Calu3 (cell line): ENCODE measurements at regions not wholly inside any gene's neighbourhood (a gene's known extent, or its start where the extent isn't known, plus 50 kb on each side); places are given as distances from the start of the nearest gene placed in this dataset.

Source experiments
- BruUV-seq: library from RNA; stranded (reverse); fragments of 400-500 nt; replicated peaks from 2 replicates; lab custom pipeline; 2021; lab: Mats Ljungman, UMichigan
- CTCF ChIA-PET: fragments of 300-600 bp; sonication (Branson Sonifier 250); formaldehyde crosslinking; loops from one replicate; lab custom pipeline; 2022; ENCODE audit warnings: antibody characterized with exemption; lab: Charles Lee
- DNase-seq: peaks from one replicate; pipeline ENCODE4 v3.0.0; 2022
- H3K27ac Mint-ChIP-seq: one replicate; pipeline ENCODE4 v1.8.0; 2022; ENCODE audit warnings: mixed read lengths; ENCODE audit not compliant: unreplicated experiment
- H3K27me3 Mint-ChIP-seq: one replicate; pipeline ENCODE4 v1.8.0; 2022; ENCODE audit warnings: mixed read lengths; ENCODE audit not compliant: unreplicated experiment
- H3K36me3 Mint-ChIP-seq: one replicate; pipeline ENCODE4 v1.8.0; 2022; ENCODE audit warnings: mild to moderate bottlenecking, moderate library complexity, mixed read lengths; ENCODE audit not compliant: insufficient read depth, unreplicated experiment
- H3K4me1 Mint-ChIP-seq: one replicate; pipeline ENCODE4 v1.8.0; 2022; ENCODE audit warnings: mild to moderate bottlenecking, low read depth, mixed read lengths; ENCODE audit not compliant: unreplicated experiment
- H3K4me3 Mint-ChIP-seq: one replicate; pipeline ENCODE4 v1.8.0; 2022; ENCODE audit warnings: mild to moderate bottlenecking, low read depth, moderate library complexity, mixed read lengths; ENCODE audit not compliant: unreplicated experiment
- H3K9me3 Mint-ChIP-seq: one replicate; pipeline ENCODE4 v1.8.0; 2022; ENCODE audit warnings: low read depth, mixed read lengths; ENCODE audit not compliant: unreplicated experiment
- intact Hi-C: fragments of 100-400 bp; cut with micrococcal nuclease; formaldehyde crosslinking; loops from one replicate; pipeline ENCODE4 v1.10.0; 2022; ENCODE audit not compliant: unreplicated experiment
- TF ChIP-seq, protein P1 (sequence below): fragments of 200-600 bp; IDR thresholded peaks from one replicate; pipeline ENCODE4 v1.8.0; 2022; ENCODE audit warnings: antibody characterized with exemption; ENCODE audit not compliant: unreplicated experiment

DNA sequence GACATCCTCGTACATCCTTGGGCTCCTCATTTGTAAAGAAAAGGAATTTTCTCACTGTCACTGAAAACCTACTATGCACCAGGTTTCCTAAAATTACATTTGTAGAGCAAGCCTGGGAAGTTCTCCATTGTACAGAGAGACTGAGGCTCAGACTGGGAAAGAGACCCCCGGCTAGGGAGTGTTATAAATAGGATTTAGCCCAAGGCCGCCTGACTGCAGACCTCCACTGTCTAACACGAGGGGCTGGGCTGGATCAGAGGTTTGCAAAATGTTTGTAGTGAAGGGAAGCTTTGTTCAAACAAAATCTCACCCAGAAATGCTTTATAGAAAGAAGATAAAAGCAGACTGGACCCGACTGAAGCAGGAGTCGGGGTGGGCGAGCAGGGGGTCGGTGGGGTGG is 131.3 kb downstream of the ACTL8 start:
- TF ChIP-seq, protein P1, sequence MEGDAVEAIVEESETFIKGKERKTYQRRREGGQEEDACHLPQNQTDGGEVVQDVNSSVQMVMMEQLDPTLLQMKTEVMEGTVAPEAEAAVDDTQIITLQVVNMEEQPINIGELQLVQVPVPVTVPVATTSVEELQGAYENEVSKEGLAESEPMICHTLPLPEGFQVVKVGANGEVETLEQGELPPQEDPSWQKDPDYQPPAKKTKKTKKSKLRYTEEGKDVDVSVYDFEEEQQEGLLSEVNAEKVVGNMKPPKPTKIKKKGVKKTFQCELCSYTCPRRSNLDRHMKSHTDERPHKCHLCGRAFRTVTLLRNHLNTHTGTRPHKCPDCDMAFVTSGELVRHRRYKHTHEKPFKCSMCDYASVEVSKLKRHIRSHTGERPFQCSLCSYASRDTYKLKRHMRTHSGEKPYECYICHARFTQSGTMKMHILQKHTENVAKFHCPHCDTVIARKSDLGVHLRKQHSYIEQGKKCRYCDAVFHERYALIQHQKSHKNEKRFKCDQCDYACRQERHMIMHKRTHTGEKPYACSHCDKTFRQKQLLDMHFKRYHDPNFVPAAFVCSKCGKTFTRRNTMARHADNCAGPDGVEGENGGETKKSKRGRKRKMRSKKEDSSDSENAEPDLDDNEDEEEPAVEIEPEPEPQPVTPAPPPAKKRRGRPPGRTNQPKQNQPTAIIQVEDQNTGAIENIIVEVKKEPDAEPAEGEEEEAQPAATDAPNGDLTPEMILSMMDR: no peak
- Mint-ChIP-seq H3K4me1 (no peaks in the 10 kb centered on the region), H3K27ac (no peak overlapping the region), H3K4me3 (no peak overlapping the region), H3K36me3 (no peaks in the 10 kb centered on the region), H3K27me3 (peaks cover 100% of the 10 kb centered on the region), H3K9me3 (no peaks in the 10 kb centered on the region)
- DNase-seq: no peak
- intact Hi-C loops: no loop called here
- BruUV-seq: no TSS peak
- CTCF ChIA-PET: interaction anchor here (0.7 kb wide), 1 partner anchor 711 kb away, joined by 7 read pairs; no protein-coding TSS in a partner anchor

DNA sequence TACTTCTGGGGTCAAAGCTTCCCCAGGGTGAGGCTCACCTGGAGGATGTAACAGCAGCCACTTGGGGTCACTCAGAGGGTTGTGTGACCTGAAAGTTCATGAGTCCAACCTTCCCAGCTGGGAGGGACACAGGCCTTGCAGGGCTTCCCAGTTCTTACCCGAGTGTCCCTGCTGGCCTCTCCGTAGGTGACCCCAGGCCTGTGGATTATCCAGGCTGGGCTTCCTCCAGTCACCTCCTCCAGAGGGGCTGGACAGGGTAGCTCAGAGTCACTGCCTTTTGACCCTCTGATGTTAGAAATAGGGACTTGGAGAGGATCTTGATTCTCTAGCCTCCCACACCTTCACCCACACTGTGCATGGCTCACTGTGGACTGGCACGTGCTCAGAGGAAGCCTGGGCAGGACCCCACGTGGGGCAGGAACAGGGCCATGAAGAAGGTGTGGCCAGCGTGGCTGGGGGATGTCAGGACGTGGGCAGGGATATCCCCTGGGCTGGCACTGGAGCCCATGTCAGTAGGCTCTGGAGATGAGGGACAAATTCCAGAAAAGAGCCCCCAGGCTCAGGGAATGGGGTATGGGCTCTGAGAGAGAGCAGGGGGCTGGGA is 131.8 kb downstream of the ACTL8 start:
- Mint-ChIP-seq H3K4me3 (no peak overlapping the region), H3K4me1 (no peaks in the 10 kb centered on the region), H3K36me3 (no peaks in the 10 kb centered on the region), H3K27me3 (peaks cover 100% of the 10 kb centered on the region), H3K9me3 (no peaks in the 10 kb centered on the region), H3K27ac (no peak overlapping the region)
- CTCF ChIA-PET: interaction anchor here (0.7 kb wide), 1 partner anchor 710 kb away, joined by 7 read pairs; no protein-coding TSS in a partner anchor
- intact Hi-C loops: no loop called here
- DNase-seq: no peak
- TF ChIP-seq, protein P1: no peak
- BruUV-seq: no TSS peak

DNA sequence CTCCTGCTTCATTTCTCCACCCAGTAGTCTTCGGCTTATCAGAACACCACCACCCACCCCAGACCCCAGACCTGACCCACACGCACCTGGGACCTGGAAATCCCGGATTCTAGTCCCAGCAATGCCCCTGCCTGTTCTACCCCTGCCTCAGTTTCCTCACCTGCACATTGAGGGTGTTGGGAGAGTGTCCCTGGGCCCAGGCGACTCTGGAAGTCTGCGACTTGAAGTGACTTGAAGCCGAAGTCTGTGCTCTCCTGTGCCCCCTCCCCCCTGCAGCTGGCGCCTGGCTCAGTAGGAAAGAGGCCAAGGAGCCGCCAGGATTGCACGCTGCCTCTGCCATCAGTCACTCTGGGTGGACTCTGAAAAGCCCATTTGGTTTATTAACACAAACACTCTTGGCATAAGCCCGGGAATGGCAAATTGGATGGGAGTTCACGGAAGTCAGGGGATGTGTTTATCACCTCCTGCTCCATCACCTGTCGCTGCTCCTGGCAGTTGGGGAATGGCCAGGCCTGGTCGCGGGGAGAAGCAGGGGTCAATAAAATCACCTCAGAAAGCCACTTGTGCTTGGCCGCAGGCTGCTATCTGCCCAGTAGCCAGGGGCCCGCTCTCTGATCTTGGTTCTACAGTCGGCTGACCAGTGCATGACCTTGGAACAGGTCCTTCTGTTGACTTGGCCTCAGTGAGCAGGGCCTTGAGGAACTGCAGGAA is 132.7 kb downstream of the ACTL8 start:
- BruUV-seq: no TSS peak
- CTCF ChIA-PET: no interaction called here
- TF ChIP-seq, protein P1: no peak

DNA sequence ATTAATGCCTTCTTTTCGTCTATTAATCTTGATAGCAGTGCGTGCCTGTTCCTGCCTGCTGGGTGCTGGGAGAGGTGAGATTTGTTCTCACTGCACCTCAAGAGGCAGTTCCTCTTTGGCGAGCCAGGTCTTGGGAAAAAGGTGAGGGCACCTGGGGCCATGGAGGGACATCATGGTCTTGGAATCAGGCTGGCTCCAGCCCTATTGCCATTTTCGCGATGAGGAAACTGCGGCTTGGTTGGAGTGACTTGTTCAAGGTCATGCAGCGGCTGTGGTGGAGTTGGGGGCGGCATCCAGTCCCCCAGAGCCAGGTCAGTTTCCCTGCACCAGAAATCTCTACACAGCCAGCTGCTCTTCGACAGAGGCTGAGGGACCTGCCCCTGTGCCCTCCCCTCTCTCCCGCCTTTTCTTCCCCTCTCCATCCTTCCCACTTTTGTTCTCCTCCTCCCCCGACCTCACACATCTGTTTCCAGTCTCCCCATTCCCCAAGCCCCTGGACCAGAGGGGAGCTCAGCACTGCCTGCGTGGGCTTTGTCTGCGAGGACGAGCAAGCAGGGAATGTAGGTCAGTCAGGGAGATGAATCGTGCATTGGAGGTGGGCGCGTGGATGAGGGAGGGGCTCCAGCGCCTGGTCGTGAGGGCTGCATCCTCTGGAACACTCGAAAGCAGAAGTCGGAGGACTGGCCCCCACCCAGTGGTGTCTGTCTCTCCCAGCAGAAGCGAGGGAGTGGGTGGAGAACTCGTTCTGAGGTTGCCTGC is 135.1 kb downstream of the ACTL8 start:
- Mint-ChIP-seq H3K36me3 (no peaks in the 10 kb centered on the region), H3K4me3 (no peak overlapping the region), H3K27me3 (peaks cover 100% of the 10 kb centered on the region), H3K4me1 (no peaks in the 10 kb centered on the region), H3K27ac (no peak overlapping the region), H3K9me3 (no peaks in the 10 kb centered on the region)
- intact Hi-C loops: no loop called here
- CTCF ChIA-PET: no interaction called here
- DNase-seq: no peak
- TF ChIP-seq, protein P1: no peak
- no TSS peak for BruUV-seq

More for the DNA sequence above, 132.7 kb downstream of the ACTL8 start:
- intact Hi-C loops: no loop called here
- Mint-ChIP-seq H3K36me3 (no peaks in the 10 kb centered on the region), H3K27me3 (peaks cover 100% of the 10 kb centered on the region), H3K27ac (no peak overlapping the region), H3K9me3 (no peaks in the 10 kb centered on the region), H3K4me3 (no peak overlapping the region), H3K4me1 (no peaks in the 10 kb centered on the region)
- DNase-seq: no peak
